HEK293T (cell line): ENCODE measurements at regions not wholly inside any gene's neighbourhood (a gene's known extent, or its start where the extent isn't known, plus 50 kb on each side); places are given as distances from the start of the nearest gene placed in this dataset.

Experiments
- BHLHE40 ChIP-seq: fragments of 450-650 bp; IDR thresholded peaks from 2 replicates; pipeline ENCODE4 v1.6.1; 2016; ENCODE audit warnings: mild to moderate bottlenecking, moderate library complexity, borderline replicate concordance
- SP1 ChIP-seq: fragments of 450-650 bp; IDR thresholded peaks from 2 replicates; pipeline ENCODE4 v1.6.1; 2017
- SUZ12 ChIP-seq: fragments of 450-650 bp; IDR thresholded peaks from 2 replicates; pipeline ENCODE4 v1.6.1; 2016; ENCODE audit warnings: mild to moderate bottlenecking

GRCh38 chr2:157948856-157949255, 72.7 kb upstream of the ACVR1 start:
- TF ChIP-seq SP1, result no peak
- no peak for TF ChIP-seq SUZ12
- TF ChIP-seq BHLHE40, result no peak
